Psoas muscle (tissue), 7 donors: ENCODE measurements at regions not wholly inside any gene's neighbourhood (a gene's known extent, or its start where the extent isn't known, plus 50 kb on each side); places are given as distances from the start of the nearest gene placed in this dataset.

Source experiments
- ATAC-seq, 4 donors: fragments of 200-7000 bp; cut with Tn5 transposase; one replicate each; pipeline ENCODE4 v1.9.1; 2020; ENCODE audit warnings: moderate library complexity in 3 of 4, mild to moderate bottlenecking in 2 of 4
- DNase-seq, 2 donors: peaks; one replicate each; pipeline ENCODE4 v3.0.0-alpha.2; 2020
- H3K27ac ChIP-seq: fragments of 200-600 bp; one replicate; pipeline ENCODE4 v1.8.0; 2022
- H3K27me3 ChIP-seq, 3 donors: fragments of 200-600 bp in 1 of 3; one replicate each; pipeline versions ENCODE4 v1.6.1 to v1.8.0; 2013 to 2022; ENCODE audit warnings: low read length in 2 of 3, mild to moderate bottlenecking in 2 of 3, moderate library complexity in 1 of 3; ENCODE audit not compliant: insufficient read depth in 3 of 3
- H3K36me3 ChIP-seq, 2 donors: fragments of 200-600 bp in 1 of 2; one replicate each; pipeline versions ENCODE4 v1.6.1 to v1.8.0; 2013 to 2022; ENCODE audit warnings: low read depth in 1 of 2, mild to moderate bottlenecking in 1 of 2, moderate library complexity in 1 of 2; ENCODE audit not compliant: insufficient read depth in 1 of 2
- H3K4me1 ChIP-seq: fragments of 200-600 bp; one replicate; pipeline ENCODE4 v1.8.0; 2022
- H3K4me3 ChIP-seq: fragments of 200-600 bp; one replicate; pipeline ENCODE4 v1.8.0; 2022; ENCODE audit warnings: mild to moderate bottlenecking
- H3K9me3 ChIP-seq: fragments of 200-600 bp; one replicate; pipeline ENCODE4 v1.8.0; 2022
- WGBS, 3 donors: extraction: QIAGEN DNeasy Blood & Tissue Kit; methylation state at CpG; one replicate each; pipeline versions ENCODE4 v1.1.6 to v1.1.7; 2013; 5-methylcytosine and 5-hydroxymethylcytosine counted together
- intact Hi-C, 2 donors: fragments of 100-400 bp; cut with DNase I; formaldehyde crosslinking; loops; one replicate each; pipeline versions ENCODE4 v1.11.0 to v1.14.2; 2022
- TF ChIP-seq, protein P1 (sequence below): fragments of 200-600 bp; IDR thresholded peaks from one replicate; pipeline ENCODE4 v1.8.0; 2022; ENCODE audit warnings: antibody characterized with exemption
- donor health status: healthy with polysubstance abuse.
- donor health status: DM: no; HTN: no; CAD: no; lungs with moderate emphysema.
- donor health status: Bipolar disorder and iron deficiency.
- donor health status: healthy.
- donor health status: DM: yes; HTN: yes; CAD: no.
- donor health status: DM: no; HTN: no; CAD: no.
- donor health status: DM: yes; HTN: yes; CAD: no.

DNA sequence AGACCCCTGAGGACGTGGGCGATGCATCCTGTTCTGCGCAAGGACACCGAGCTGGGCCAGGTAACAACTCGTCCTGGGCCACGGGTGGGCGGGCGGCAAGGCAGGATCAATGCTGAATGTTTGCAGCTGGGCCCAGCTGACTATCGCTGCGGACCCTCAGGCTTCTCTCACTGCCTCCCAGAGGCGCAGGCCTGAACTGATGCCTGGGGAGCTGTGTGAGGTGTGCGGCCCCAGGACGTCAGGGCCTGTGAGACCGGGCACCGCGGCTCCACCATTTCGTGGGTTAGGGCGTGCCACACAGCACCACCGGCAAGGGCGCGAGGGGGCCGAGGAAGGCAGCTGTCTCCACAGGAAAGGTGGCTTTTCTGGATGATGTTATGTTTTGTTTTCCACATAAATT, 307.4 kb downstream of the NDUFA10 start:
- TF ChIP-seq, protein P1, sequence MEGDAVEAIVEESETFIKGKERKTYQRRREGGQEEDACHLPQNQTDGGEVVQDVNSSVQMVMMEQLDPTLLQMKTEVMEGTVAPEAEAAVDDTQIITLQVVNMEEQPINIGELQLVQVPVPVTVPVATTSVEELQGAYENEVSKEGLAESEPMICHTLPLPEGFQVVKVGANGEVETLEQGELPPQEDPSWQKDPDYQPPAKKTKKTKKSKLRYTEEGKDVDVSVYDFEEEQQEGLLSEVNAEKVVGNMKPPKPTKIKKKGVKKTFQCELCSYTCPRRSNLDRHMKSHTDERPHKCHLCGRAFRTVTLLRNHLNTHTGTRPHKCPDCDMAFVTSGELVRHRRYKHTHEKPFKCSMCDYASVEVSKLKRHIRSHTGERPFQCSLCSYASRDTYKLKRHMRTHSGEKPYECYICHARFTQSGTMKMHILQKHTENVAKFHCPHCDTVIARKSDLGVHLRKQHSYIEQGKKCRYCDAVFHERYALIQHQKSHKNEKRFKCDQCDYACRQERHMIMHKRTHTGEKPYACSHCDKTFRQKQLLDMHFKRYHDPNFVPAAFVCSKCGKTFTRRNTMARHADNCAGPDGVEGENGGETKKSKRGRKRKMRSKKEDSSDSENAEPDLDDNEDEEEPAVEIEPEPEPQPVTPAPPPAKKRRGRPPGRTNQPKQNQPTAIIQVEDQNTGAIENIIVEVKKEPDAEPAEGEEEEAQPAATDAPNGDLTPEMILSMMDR, result no peak
- no peak overlapping the region for H3K4me3 ChIP-seq
- H3K36me3 ChIP-seq, result no peaks in the 10 kb centered on the region
- no peaks in the 10 kb centered on the region for H3K27me3 ChIP-seq
- no peak overlapping the region for H3K27ac ChIP-seq
- no peaks in the 10 kb centered on the region for H3K4me1 ChIP-seq
- DNase-seq, result no peak
- intact Hi-C loops, result no loop called here
- no peak for ATAC-seq
- 94% methylated on average over 22 of the region's 22 CpGs for WGBS, 3 donors
- no peaks in the 10 kb centered on the region for H3K9me3 ChIP-seq

DNA sequence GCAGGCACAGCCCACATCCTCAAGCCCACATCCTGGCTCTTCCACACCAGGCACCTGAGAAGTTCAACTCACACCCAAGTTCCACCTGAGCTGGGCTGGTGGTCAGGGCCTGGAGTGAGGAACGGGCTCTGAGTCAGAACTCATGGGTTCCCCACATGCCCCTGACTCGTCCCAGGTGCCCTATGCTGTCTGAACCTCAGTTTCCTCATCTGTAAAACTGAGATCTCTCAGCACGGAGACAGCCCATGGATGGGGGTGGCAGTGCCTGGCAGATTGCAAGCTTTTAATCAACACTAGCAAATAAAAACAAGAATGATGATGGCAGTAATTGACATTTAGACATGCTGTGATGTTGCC, 307.8 kb downstream of the NDUFA10 start:
- DNase-seq (no peak), ATAC-seq (no peak)
- Histone ChIP-seq H3K4me3 (no peak overlapping the region), H3K36me3 (no peaks in the 10 kb centered on the region), H3K27me3 (no peaks in the 10 kb centered on the region), H3K9me3 (no peaks in the 10 kb centered on the region), H3K27ac (no peak overlapping the region), H3K4me1 (no peaks in the 10 kb centered on the region)
- TF ChIP-seq, protein P1, result no peak
- intact Hi-C loops, result no loop called here
- WGBS, 3 donors, result 89 to 96% (median 90%) methylated on average over 3 of the region's 3 CpGs

DNA sequence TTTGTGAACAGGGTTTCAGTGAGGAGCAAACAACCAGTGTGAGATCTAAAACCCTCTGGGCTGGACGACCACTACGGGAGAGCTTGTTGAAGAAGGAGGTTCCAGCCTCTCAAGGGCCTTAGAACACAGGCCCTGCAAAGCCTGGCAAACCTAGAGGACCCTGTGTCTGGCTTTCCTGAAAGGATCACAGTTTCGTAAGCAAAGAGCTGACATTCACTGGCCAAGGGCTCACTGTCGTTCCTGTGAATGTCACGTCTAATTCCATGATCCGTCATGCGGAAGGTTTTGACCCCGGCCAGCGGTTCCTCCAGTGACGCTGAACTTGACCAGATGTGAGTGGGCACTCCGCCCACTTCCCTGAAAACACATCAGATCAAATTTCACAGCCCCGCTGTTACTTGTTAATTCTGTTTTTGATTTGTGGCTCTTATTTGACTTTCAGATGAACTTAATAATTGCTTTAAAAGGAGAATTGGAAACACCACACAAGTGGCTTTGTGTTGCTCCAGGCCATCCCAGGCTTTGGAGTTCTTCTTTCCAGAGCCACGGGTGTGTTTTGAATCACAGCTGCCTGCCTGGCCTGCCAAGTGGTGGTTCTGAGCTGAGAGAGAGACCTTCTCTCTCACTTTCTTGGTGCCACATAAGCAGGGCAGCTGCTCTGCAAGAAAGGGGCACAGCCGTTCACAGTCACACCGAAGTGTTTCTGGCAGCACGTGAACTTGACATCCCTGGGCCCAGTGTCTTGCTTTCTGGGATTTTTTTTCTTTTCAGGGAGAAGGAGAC, 308.4 kb downstream of the NDUFA10 start:
- H3K27me3 ChIP-seq, result no peaks in the 10 kb centered on the region
- no peaks in the 10 kb centered on the region for H3K36me3 ChIP-seq
- DNase-seq (peak; percentile 47 to 71), ATAC-seq (peak in 3 of 4 donors; percentile 30 to 36 (median 35))
- peaks cover 3% of the 10 kb centered on the region for H3K9me3 ChIP-seq
- no peak overlapping the region for H3K4me3 ChIP-seq
- no peak overlapping the region for H3K27ac ChIP-seq
- WGBS, 3 donors, result 31 to 39% (median 34%) methylated on average over 16 of the region's 16 CpGs
- intact Hi-C loops, result no loop called here
- H3K4me1 ChIP-seq, result no peaks in the 10 kb centered on the region
- TF ChIP-seq, protein P1, result no peak

DNA sequence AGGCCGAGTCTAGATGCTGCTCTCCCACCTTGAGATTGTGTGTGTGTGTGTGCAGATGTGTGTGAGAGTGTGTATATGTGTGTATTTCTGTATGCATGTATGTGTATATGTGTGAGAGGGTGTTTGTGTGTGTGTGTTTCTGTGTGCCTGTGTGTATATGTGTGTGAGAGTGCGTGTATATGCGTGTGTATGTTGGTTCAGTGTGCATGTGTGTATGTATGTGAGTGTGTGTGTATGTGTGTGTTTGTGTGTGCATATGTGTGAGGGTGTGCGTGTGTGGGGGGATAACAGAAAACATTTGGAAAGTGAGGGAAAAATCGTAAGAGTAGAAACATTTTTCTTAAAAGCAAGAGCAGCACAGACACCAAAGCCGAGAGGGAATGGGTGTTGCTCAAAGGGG, 309.1 kb downstream of the NDUFA10 start:
- 93 to 99% (median 97%) methylated on average over 6 of the region's 6 CpGs for WGBS, 3 donors
- DNase-seq, result no peak
- intact Hi-C loops, result no loop called here
- no peak overlapping the region for H3K27ac ChIP-seq
- no peak for ATAC-seq
- H3K27me3 ChIP-seq, result no peaks in the 10 kb centered on the region
- no peak overlapping the region for H3K4me3 ChIP-seq
- H3K9me3 ChIP-seq, result peaks cover 3% of the 10 kb centered on the region
- H3K4me1 ChIP-seq, result no peaks in the 10 kb centered on the region
- TF ChIP-seq, protein P1, result no peak
- H3K36me3 ChIP-seq, result no peaks in the 10 kb centered on the region

DNA sequence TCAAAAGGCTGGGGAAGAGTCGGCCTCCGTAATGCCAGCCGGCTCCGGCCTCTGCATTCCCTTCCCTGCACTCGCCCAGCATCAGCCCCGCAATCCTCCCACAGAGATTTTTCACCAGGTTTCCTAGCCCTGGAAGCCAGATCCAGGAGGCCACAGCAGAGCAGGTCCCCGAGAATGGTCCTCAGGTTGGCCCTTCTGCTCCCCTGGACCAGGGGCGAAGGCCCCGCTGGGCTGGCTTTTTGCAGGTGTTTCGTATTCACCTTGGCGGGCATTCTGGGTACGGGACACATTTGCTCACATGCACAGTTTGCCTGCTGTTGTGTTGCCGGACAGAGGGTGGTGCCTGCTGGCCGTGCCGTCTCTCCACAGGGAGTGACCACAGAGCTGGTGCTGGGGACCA, 309.5 kb downstream of the NDUFA10 start:
- intact Hi-C loops, result no loop called here
- ATAC-seq (no peak), DNase-seq (no peak)
- H3K9me3 ChIP-seq, result peaks cover 3% of the 10 kb centered on the region
- no peaks in the 10 kb centered on the region for H3K27me3 ChIP-seq
- TF ChIP-seq, protein P1, result no peak
- H3K4me3 ChIP-seq, result no peak overlapping the region
- H3K27ac ChIP-seq, result no peak overlapping the region
- no peaks in the 10 kb centered on the region for H3K4me1 ChIP-seq
- 94 to 99% (median 95%) methylated on average over 15 of the region's 15 CpGs for WGBS, 3 donors
- no peaks in the 10 kb centered on the region for H3K36me3 ChIP-seq
